ENCODE measurements at regions not wholly inside any gene's neighbourhood (a gene's known extent, or its start where the extent isn't known, plus 50 kb on each side); places are given as distances from the start of the nearest gene placed in this dataset.

GRCh38 chr3:66574091-66574490 lies 73.3 kb upstream of the LRIG1 start:
- peaks cover 0 to 20% (median 0%) of the 10 kb centered on the region in 4 donors for H3K4me1 ChIP-seq
- no peaks in the 10 kb centered on the region for H3K9me3 ChIP-seq
- TF ChIP-seq EP300 (IDR thresholded peaks at IDR 0.05) (no peak), POLR2A (IDR thresholded peaks at IDR 0.05) (no peak), CTCF (IDR thresholded peaks at IDR 0.05) (no peak)
- 91 to 97% methylated on average over 2 of the region's 2 CpGs for WGBS, 2 donors
- H3K36me3 ChIP-seq = no peaks in the 10 kb centered on the region
- DNase-seq (ENCODE audit: low spot score in 2 of 2) = no peak
- H3K27me3 ChIP-seq = no peaks in the 10 kb centered on the region
- H3K27ac ChIP-seq = no peak overlapping the region
- H3K4me3 ChIP-seq = no peak overlapping the region

GRCh38 chr3:66577426-66578203 lies 76.8 kb upstream of the LRIG1 start:
- Histone ChIP-seq H3K27me3 (no peaks in the 10 kb centered on the region), H3K4me1 (peaks cover 0 to 23% (median 0%) of the 10 kb centered on the region in 4 donors), H3K4me3 (no peak overlapping the region), H3K27ac (peak overlapping the region in 2 of 4 donors; percentile 29 to 50), H3K9me3 (no peaks in the 10 kb centered on the region), H3K36me3 (no peaks in the 10 kb centered on the region)
- WGBS, 2 donors = 22 to 29% methylated on average over 7 of the region's 7 CpGs
- no peak for DNase-seq (ENCODE audit: low spot score in 2 of 2)
- TF ChIP-seq CTCF (IDR thresholded peaks at IDR 0.05) (no peak), EP300 (IDR thresholded peaks at IDR 0.05) (no peak), POLR2A (IDR thresholded peaks at IDR 0.05) (no peak)

- no peak for TF ChIP-seq POLR2A (IDR thresholded peaks at IDR 0.05)
- no peak for TF ChIP-seq EP300 (IDR thresholded peaks at IDR 0.05)
- no peak for TF ChIP-seq CTCF (IDR thresholded peaks at IDR 0.05)
- no peaks in the 10 kb centered on the region for H3K36me3 ChIP-seq
- DNase-seq (ENCODE audit: low spot score in 2 of 2) = no peak
These were observed 80.4 kb upstream of the LRIG1 start for GRCh38 chr3:66581256-66581655.

GRCh38 chr3:66582721-66583423 lies 82.0 kb upstream of the LRIG1 start:
- DNase-seq (ENCODE audit: low spot score in 2 of 2) = peak; percentile 21 to 25
- Histone ChIP-seq H3K36me3 (no peaks in the 10 kb centered on the region), H3K27ac (peak overlapping the region in 2 of 4 donors; percentile 28 to 40), H3K27me3 (no peaks in the 10 kb centered on the region), H3K4me1 (peaks cover 0 to 24% (median 0%) of the 10 kb centered on the region in 4 donors), H3K9me3 (no peaks in the 10 kb centered on the region), H3K4me3 (no peak overlapping the region)
- TF ChIP-seq POLR2A (IDR thresholded peaks at IDR 0.05) (no peak), EP300 (IDR thresholded peaks at IDR 0.05) (no peak), CTCF (IDR thresholded peaks at IDR 0.05) (no peak)
- WGBS, 2 donors = 80 to 87% methylated on average over 15 to 24 of the region's 24 CpGs

More at GRCh38 chr3:66581256-66581655, 80.4 kb upstream of the LRIG1 start:
- 81 to 82% methylated on average over 6 of the region's 6 CpGs for WGBS, 2 donors
- Histone ChIP-seq H3K9me3 (no peaks in the 10 kb centered on the region), H3K4me3 (no peak overlapping the region), H3K27ac (no peak overlapping the region), H3K4me1 (peaks cover 0 to 36% (median 0%) of the 10 kb centered on the region in 4 donors), H3K27me3 (no peaks in the 10 kb centered on the region)
